ENCODE measurements at regions not wholly inside any gene's neighbourhood (a gene's known extent, or its start where the extent isn't known, plus 50 kb on each side); places are given as distances from the start of the nearest gene placed in this dataset.

GRCh38 chr9:79224672-79225433, 346.9 kb upstream of the TLE4 start:
- in situ Hi-C loops (cut with HindIII; ENCODE audit: low pct_unique_long_range_greater_than_20kb, low sequenced_read_pairs): no loop called here
- DNase-seq (ENCODE audit: low read depth): no peak

- DNase-seq (ENCODE audit: low read depth): no peak
- in situ Hi-C loops (cut with HindIII; ENCODE audit: low pct_unique_long_range_greater_than_20kb, low sequenced_read_pairs): no loop called here
These were observed 338.2 kb upstream of the TLE4 start for GRCh38 chr9:79233542-79233941.

GRCh38 chr9:79236466-79236865, 335.3 kb upstream of the TLE4 start:
- in situ Hi-C loops (cut with HindIII; ENCODE audit: low pct_unique_long_range_greater_than_20kb, low sequenced_read_pairs): no loop called here
- DNase-seq (ENCODE audit: low read depth): no peak

- in situ Hi-C loops (cut with HindIII; ENCODE audit: low pct_unique_long_range_greater_than_20kb, low sequenced_read_pairs): no loop called here
- DNase-seq (ENCODE audit: low read depth): no peak
These were observed 333.9 kb upstream of the TLE4 start for GRCh38 chr9:79237861-79238260.

- in situ Hi-C loops (cut with HindIII; ENCODE audit: low pct_unique_long_range_greater_than_20kb, low sequenced_read_pairs): no loop called here
These were observed 331.0 kb upstream of the TLE4 start for GRCh38 chr9:79240774-79241173.

GRCh38 chr9:79242489-79242888, 329.3 kb upstream of the TLE4 start:
- no peak for DNase-seq (ENCODE audit: low read depth)
- in situ Hi-C loops (cut with HindIII; ENCODE audit: low pct_unique_long_range_greater_than_20kb, low sequenced_read_pairs): no loop called here

More at GRCh38 chr9:79240774-79241173, 331.0 kb upstream of the TLE4 start:
- DNase-seq (ENCODE audit: low read depth): no peak

- no peak for DNase-seq (ENCODE audit: low read depth)
- in situ Hi-C loops (cut with HindIII; ENCODE audit: low pct_unique_long_range_greater_than_20kb, low sequenced_read_pairs): no loop called here
These were observed 325.6 kb upstream of the TLE4 start for GRCh38 chr9:79246170-79246569.

GRCh38 chr9:79247021-79247420, 324.7 kb upstream of the TLE4 start:
- in situ Hi-C loops (cut with HindIII; ENCODE audit: low pct_unique_long_range_greater_than_20kb, low sequenced_read_pairs): no loop called here
- DNase-seq (ENCODE audit: low read depth): no peak

GRCh38 chr9:79250806-79251205, 321.0 kb upstream of the TLE4 start:
- in situ Hi-C loops (cut with HindIII; ENCODE audit: low pct_unique_long_range_greater_than_20kb, low sequenced_read_pairs): no loop called here
- DNase-seq (ENCODE audit: low read depth): no peak

GRCh38 chr9:79254900-79255650, 316.7 kb upstream of the TLE4 start:
- in situ Hi-C loops (cut with HindIII; ENCODE audit: low pct_unique_long_range_greater_than_20kb, low sequenced_read_pairs): no loop called here
- peak; percentile 12 for DNase-seq (ENCODE audit: low read depth)

GRCh38 chr9:79255651-79256260, 316.0 kb upstream of the TLE4 start:
- in situ Hi-C loops (cut with HindIII; ENCODE audit: low pct_unique_long_range_greater_than_20kb, low sequenced_read_pairs): no loop called here
- DNase-seq (ENCODE audit: low read depth): no peak

- DNase-seq (ENCODE audit: low read depth): peak; percentile 93
- in situ Hi-C loops (cut with HindIII; ENCODE audit: low pct_unique_long_range_greater_than_20kb, low sequenced_read_pairs): no loop called here
These were observed 315.0 kb upstream of the TLE4 start for GRCh38 chr9:79256691-79257213.

GRCh38 chr9:79257228-79257781, 314.5 kb upstream of the TLE4 start:
- no peak for DNase-seq (ENCODE audit: low read depth)
- in situ Hi-C loops (cut with HindIII; ENCODE audit: low pct_unique_long_range_greater_than_20kb, low sequenced_read_pairs): no loop called here

GRCh38 chr9:79257790-79258351, 313.9 kb upstream of the TLE4 start:
- DNase-seq (ENCODE audit: low read depth): no peak
- in situ Hi-C loops (cut with HindIII; ENCODE audit: low pct_unique_long_range_greater_than_20kb, low sequenced_read_pairs): no loop called here

GRCh38 chr9:79259858-79260257, 311.9 kb upstream of the TLE4 start:
- no peak for DNase-seq (ENCODE audit: low read depth)
- in situ Hi-C loops (cut with HindIII; ENCODE audit: low pct_unique_long_range_greater_than_20kb, low sequenced_read_pairs): no loop called here

GRCh38 chr9:79263628-79264027, 308.1 kb upstream of the TLE4 start:
- in situ Hi-C loops (cut with HindIII; ENCODE audit: low pct_unique_long_range_greater_than_20kb, low sequenced_read_pairs): no loop called here
- DNase-seq (ENCODE audit: low read depth): no peak

GRCh38 chr9:79264041-79264440, 307.7 kb upstream of the TLE4 start:
- in situ Hi-C loops (cut with HindIII; ENCODE audit: low pct_unique_long_range_greater_than_20kb, low sequenced_read_pairs): no loop called here
- DNase-seq (ENCODE audit: low read depth): no peak

GRCh38 chr9:79264511-79265355, 307.0 kb upstream of the TLE4 start:
- DNase-seq (ENCODE audit: low read depth): no peak
- in situ Hi-C loops (cut with HindIII; ENCODE audit: low pct_unique_long_range_greater_than_20kb, low sequenced_read_pairs): no loop called here
